Neural progenitor cell (in vitro differentiated cells): ENCODE measurements at regions not wholly inside any gene's neighbourhood (a gene's known extent, or its start where the extent isn't known, plus 50 kb on each side); places are given as distances from the start of the nearest gene placed in this dataset.

Experiments used
- DNase-seq: peaks from one replicate; pipeline ENCODE4 v3.0.0-alpha.2; 2016; ENCODE audit warnings: low spot score
- H2AFZ ChIP-seq: fragments of 200-600 bp; sonication (generic); replicated peaks from 2 replicates; pipeline ENCODE4 v1.6.1; 2016; ENCODE audit warnings: antibody characterized with exemption
- H3F3A ChIP-seq: fragments of 200-600 bp; sonication (generic); 2 replicates; pipeline ENCODE4 v1.6.1; 2016; ENCODE audit warnings: antibody characterized with exemption, low read depth
- H3K27ac ChIP-seq: fragments of 200-600 bp; sonication (generic); 2 replicates; pipeline ENCODE4 v1.5.1; 2016; ENCODE audit warnings: mild to moderate bottlenecking
- H3K27me3 ChIP-seq: fragments of 200-600 bp; sonication (generic); 2 replicates; pipeline ENCODE4 v1.6.1; 2016; ENCODE audit warnings: mild to moderate bottlenecking, moderate library complexity
- H3K36me3 ChIP-seq: fragments of 200-600 bp; sonication (generic); 2 replicates; pipeline ENCODE4 v1.5.1; 2016
- H3K4me1 ChIP-seq: fragments of 200-600 bp; sonication (generic); 2 replicates; pipeline ENCODE4 v1.6.1; 2016; ENCODE audit warnings: mixed run types
- H3K4me2 ChIP-seq: fragments of 200-600 bp; sonication (generic); 2 replicates; pipeline ENCODE4 v1.6.1; 2016
- H3K4me3 ChIP-seq: fragments of 200-600 bp; sonication (generic); 2 replicates; pipeline ENCODE4 v1.5.1; 2016
- H3K79me2 ChIP-seq: fragments of 200-600 bp; sonication (generic); 2 replicates; pipeline ENCODE4 v1.6.1; 2016; ENCODE audit warnings: low read depth
- H3K9ac ChIP-seq: fragments of 200-600 bp; sonication (generic); 2 replicates; pipeline ENCODE4 v1.6.1; 2016
- H3K9me3 ChIP-seq: fragments of 200-600 bp; sonication (generic); 2 replicates; pipeline ENCODE4 v1.5.1; 2016; ENCODE audit warnings: low read depth
- H4K20me1 ChIP-seq: fragments of 200-600 bp; sonication (generic); 2 replicates; pipeline ENCODE4 v1.6.1; 2016; ENCODE audit warnings: low read depth
- H3K27ac Mint-ChIP-seq: 3 replicates; pipeline ENCODE4 v1.8.0; 2021; ENCODE audit warnings: mixed read lengths
- H3K27me3 Mint-ChIP-seq: 2 replicates; pipeline ENCODE4 v1.8.0; 2022; ENCODE audit warnings: low read depth, mild to moderate bottlenecking, inconsistent platforms, moderate library complexity, mixed read lengths; ENCODE audit not compliant: insufficient read depth
- H3K36me3 Mint-ChIP-seq: 3 replicates; pipeline ENCODE4 v1.8.0; 2021; ENCODE audit warnings: mixed read lengths
- H3K4me1 Mint-ChIP-seq: 3 replicates; pipeline ENCODE4 v1.8.0; 2021; ENCODE audit warnings: mixed read lengths
- H3K4me3 Mint-ChIP-seq: 3 replicates; pipeline ENCODE4 v1.8.0; 2021; ENCODE audit warnings: mild to moderate bottlenecking, moderate library complexity, mixed read lengths
- H3K9me3 Mint-ChIP-seq: 3 replicates; pipeline ENCODE4 v1.8.0; 2020; ENCODE audit warnings: mixed read lengths
- CTCF ChIP-seq: fragments of 200-600 bp; sonication (generic); IDR thresholded peaks from 2 replicates; pipeline ENCODE4 v1.5.1; 2017; ENCODE audit warnings: antibody characterized with exemption, mild to moderate bottlenecking
- EZH2 ChIP-seq: fragments of 200-600 bp; sonication (generic); IDR thresholded peaks from 2 replicates; pipeline ENCODE4 v1.6.1; 2017; ENCODE audit warnings: antibody characterized with exemption, mild to moderate bottlenecking, moderate library complexity
- EZH2phosphoT487 ChIP-seq: fragments of 200-600 bp; sonication (generic); IDR thresholded peaks from 2 replicates; pipeline ENCODE4 v1.6.1; 2017; ENCODE audit warnings: antibody characterized with exemption

GRCh38 chr11:28542561-28542960 lies 434.4 kb downstream of the METTL15 start:
- Mint-ChIP-seq H3K9me3 (no peaks in the 10 kb centered on the region), H3K4me1 (peaks cover 30% of the 10 kb centered on the region), H3K4me3 (no peak overlapping the region), H3K27ac (peak overlapping the region; percentile 84), H3K27me3 (peaks cover 3% of the 10 kb centered on the region), H3K36me3 (no peaks in the 10 kb centered on the region)
- Histone ChIP-seq H4K20me1 (no peaks in the 10 kb centered on the region), H2AFZ (no peak overlapping the region), H3K4me2 (peak overlapping the region; percentile 8), H3K36me3 (no peaks in the 10 kb centered on the region), H3F3A (no peaks in the 10 kb centered on the region), H3K9me3 (no peaks in the 10 kb centered on the region), H3K27ac (no peak overlapping the region), H3K27me3 (no peaks in the 10 kb centered on the region), H3K79me2 (no peaks in the 10 kb centered on the region), H3K4me3 (no peak overlapping the region), H3K9ac (no peak overlapping the region), H3K4me1 (peaks cover 35% of the 10 kb centered on the region)
- no peak for TF ChIP-seq EZH2phosphoT487
- DNase-seq: no peak

DNA sequence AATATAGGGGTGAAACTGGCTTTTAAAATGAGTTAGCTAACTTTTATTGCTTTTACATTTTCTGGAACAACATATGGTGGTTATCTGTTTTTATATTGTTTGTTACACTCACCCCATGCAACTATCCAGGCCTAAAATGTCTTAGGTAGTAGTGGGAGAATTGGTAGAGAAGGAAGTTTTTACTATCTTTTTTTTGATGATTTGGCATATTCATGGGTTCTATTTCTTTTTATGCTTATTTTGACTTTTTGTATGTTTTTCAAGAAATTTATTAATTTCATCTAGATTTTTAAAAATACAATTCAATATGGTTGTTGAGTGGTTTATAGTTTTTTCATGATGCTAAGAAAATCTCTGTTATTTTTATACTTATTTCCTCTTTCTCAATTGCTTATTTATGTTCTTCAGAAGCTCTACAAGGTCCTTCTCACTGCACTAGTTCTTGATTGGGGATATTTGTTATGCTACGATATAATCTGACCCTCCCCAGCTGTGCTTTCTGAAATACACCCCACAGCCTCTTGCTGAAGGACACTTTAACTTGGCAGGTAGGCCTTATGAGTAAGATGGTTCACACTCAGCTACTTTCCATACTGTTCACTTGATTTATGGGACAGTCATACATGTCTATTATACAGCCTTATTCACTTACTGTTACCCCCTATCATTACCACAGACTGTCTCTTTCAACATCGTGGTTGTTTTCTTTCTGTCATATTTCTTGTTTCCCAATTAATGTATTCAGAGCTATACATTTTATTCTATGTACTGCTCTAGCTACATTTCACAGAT lies 431.2 kb downstream of the METTL15 start:
- peaks cover 30% of the 10 kb centered on the region for H3K4me1 ChIP-seq
- H3K9me3 ChIP-seq: no peaks in the 10 kb centered on the region
- no peak overlapping the region for H3K4me2 ChIP-seq
- H3K27me3 ChIP-seq: no peaks in the 10 kb centered on the region
- H3K27me3 Mint-ChIP-seq: no peaks in the 10 kb centered on the region
- no peak overlapping the region for H3K4me3 ChIP-seq
- DNase-seq: no peak
- no peak overlapping the region for H3K27ac ChIP-seq
- no peaks in the 10 kb centered on the region for H3K79me2 ChIP-seq
- no peak overlapping the region for H3K9ac ChIP-seq
- no peaks in the 10 kb centered on the region for H3K36me3 Mint-ChIP-seq
- H4K20me1 ChIP-seq: no peaks in the 10 kb centered on the region
- TF ChIP-seq EZH2phosphoT487: no peak
- TF ChIP-seq CTCF: no peak
- no peak for TF ChIP-seq EZH2
- no peaks in the 10 kb centered on the region for H3K36me3 ChIP-seq
- no peaks in the 10 kb centered on the region for H3F3A ChIP-seq
- H3K27ac Mint-ChIP-seq: no peak overlapping the region
- H3K4me3 Mint-ChIP-seq: no peak overlapping the region
- H3K9me3 Mint-ChIP-seq: no peaks in the 10 kb centered on the region
- peaks cover 29% of the 10 kb centered on the region for H3K4me1 Mint-ChIP-seq
- no peak overlapping the region for H2AFZ ChIP-seq

DNA sequence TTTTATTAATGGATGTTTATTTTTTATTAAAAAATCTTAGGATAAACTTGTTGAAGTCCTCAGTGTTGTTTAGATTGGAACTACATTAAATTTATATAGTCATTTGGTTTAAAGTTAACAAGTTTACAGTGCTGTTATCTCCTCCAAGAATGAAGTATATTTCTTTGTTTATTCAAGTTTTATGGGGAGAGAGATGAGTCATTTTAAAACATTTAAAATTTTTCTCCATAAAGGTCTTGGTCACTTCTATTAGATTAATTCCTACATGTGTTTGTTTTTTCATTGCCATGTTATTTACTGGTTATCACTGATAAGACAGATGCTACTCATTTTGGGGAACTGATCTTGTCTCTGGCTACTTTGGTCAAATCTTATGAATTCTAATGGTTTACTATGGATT lies 429.6 kb downstream of the METTL15 start:
- Mint-ChIP-seq H3K27me3 (no peaks in the 10 kb centered on the region), H3K27ac (no peak overlapping the region), H3K4me1 (peaks cover 18% of the 10 kb centered on the region), H3K4me3 (no peak overlapping the region), H3K36me3 (no peaks in the 10 kb centered on the region), H3K9me3 (no peaks in the 10 kb centered on the region)
- H3K36me3 ChIP-seq: no peaks in the 10 kb centered on the region
- no peak for DNase-seq
- no peaks in the 10 kb centered on the region for H3K79me2 ChIP-seq
- H3K9me3 ChIP-seq: no peaks in the 10 kb centered on the region
- peaks cover 18% of the 10 kb centered on the region for H3K4me1 ChIP-seq
- H3K4me2 ChIP-seq: no peak overlapping the region
- H3K4me3 ChIP-seq: no peak overlapping the region
- H3K9ac ChIP-seq: no peak overlapping the region
- H3K27me3 ChIP-seq: no peaks in the 10 kb centered on the region
- no peak overlapping the region for H3K27ac ChIP-seq
- H3F3A ChIP-seq: no peaks in the 10 kb centered on the region
- no peaks in the 10 kb centered on the region for H4K20me1 ChIP-seq
- H2AFZ ChIP-seq: no peak overlapping the region
- TF ChIP-seq CTCF (no peak), EZH2 (no peak), EZH2phosphoT487 (no peak)

- H3K27ac ChIP-seq: no peak overlapping the region
- Mint-ChIP-seq H3K27me3 (peaks cover 2% of the 10 kb centered on the region), H3K9me3 (no peaks in the 10 kb centered on the region), H3K36me3 (no peaks in the 10 kb centered on the region), H3K4me1 (peaks cover 9% of the 10 kb centered on the region), H3K27ac (no peak overlapping the region), H3K4me3 (no peak overlapping the region)
- TF ChIP-seq EZH2 (no peak), CTCF (no peak), EZH2phosphoT487 (no peak)
- H3F3A ChIP-seq: no peaks in the 10 kb centered on the region
- no peaks in the 10 kb centered on the region for H3K9me3 ChIP-seq
- H3K79me2 ChIP-seq: no peaks in the 10 kb centered on the region
- no peak overlapping the region for H3K4me2 ChIP-seq
- no peaks in the 10 kb centered on the region for H4K20me1 ChIP-seq
- H3K36me3 ChIP-seq: no peaks in the 10 kb centered on the region
- H2AFZ ChIP-seq: no peak overlapping the region
- peaks cover 7% of the 10 kb centered on the region for H3K4me1 ChIP-seq
- H3K4me3 ChIP-seq: no peak overlapping the region
- DNase-seq: no peak
- no peak overlapping the region for H3K9ac ChIP-seq
- H3K27me3 ChIP-seq: no peaks in the 10 kb centered on the region
Measured at GRCh38 chr11:28536504-28537267, 428.5 kb downstream of the METTL15 start.
